SHP77 (cell line): ENCODE measurements at regions not wholly inside any gene's neighbourhood (a gene's known extent, or its start where the extent isn't known, plus 50 kb on each side); places are given as distances from the start of the nearest gene placed in this dataset.

Source experiments
- DNase-seq, 2 experiments: peaks; one replicate each; lab custom pipeline; 2025; lab: John Stamatoyannopoulos, UW

GRCh38 chr12:30437616-30438015 is 258.1 kb downstream of the IPO8 start:
- DNase-seq, result no peak

- DNase-seq, result no peak
These were observed 258.6 kb downstream of the IPO8 start for GRCh38 chr12:30437044-30437443.

GRCh38 chr12:30428098-30428497 is 267.6 kb downstream of the IPO8 start:
- DNase-seq, result no peak

GRCh38 chr12:30427555-30427954 is 268.1 kb downstream of the IPO8 start:
- no peak for DNase-seq

GRCh38 chr12:30425445-30425844 is 270.2 kb downstream of the IPO8 start:
- DNase-seq, result no peak

GRCh38 chr12:30423330-30423729 is 272.3 kb downstream of the IPO8 start:
- DNase-seq, result no peak

GRCh38 chr12:30422844-30423243 is 272.8 kb downstream of the IPO8 start:
- no peak for DNase-seq

- DNase-seq, result no peak
These were observed 275.1 kb downstream of the IPO8 start for GRCh38 chr12:30420561-30420960.

GRCh38 chr12:30417697-30418231 is 277.9 kb downstream of the IPO8 start:
- no peak for DNase-seq

GRCh38 chr12:30416631-30417030 is 279.0 kb downstream of the IPO8 start:
- DNase-seq, result no peak

- no peak for DNase-seq
These were observed 279.9 kb downstream of the IPO8 start for GRCh38 chr12:30415777-30416176.

- no peak for DNase-seq
These were observed 281.2 kb downstream of the IPO8 start for GRCh38 chr12:30414507-30414906.

GRCh38 chr12:30400349-30400748 is 295.3 kb downstream of the IPO8 start:
- no peak for DNase-seq

GRCh38 chr12:30399859-30400258 is 295.8 kb downstream of the IPO8 start:
- DNase-seq, result no peak

GRCh38 chr12:30396576-30396975 is 299.1 kb downstream of the IPO8 start:
- no peak for DNase-seq

- no peak for DNase-seq
These were observed 300.5 kb downstream of the IPO8 start for GRCh38 chr12:30395190-30395589.

GRCh38 chr12:30391766-30392366 is 303.8 kb downstream of the IPO8 start:
- no peak for DNase-seq

GRCh38 chr12:30385706-30386105 is 310.0 kb downstream of the IPO8 start:
- DNase-seq, result no peak

GRCh38 chr12:30384976-30385375 is 310.7 kb downstream of the IPO8 start:
- DNase-seq, result no peak

- DNase-seq, result no peak
These were observed 317.4 kb downstream of the IPO8 start for GRCh38 chr12:30378307-30378706.

- DNase-seq, result no peak
These were observed 330.8 kb downstream of the IPO8 start for GRCh38 chr12:30364822-30365221.

- no peak for DNase-seq
These were observed 334.5 kb downstream of the IPO8 start for GRCh38 chr12:30361145-30361544.

GRCh38 chr12:30358671-30359070 is 337.0 kb downstream of the IPO8 start:
- no peak for DNase-seq

- peak; percentile 6 to 9 for DNase-seq
These were observed 337.7 kb downstream of the IPO8 start for GRCh38 chr12:30357766-30358490.
